BLaER1 treated with 17β-estradiol and CSF1 and Interleukin-3, amounts not matched to agents 10 nM and 100 nM (cell line): ENCODE measurements at regions not wholly inside any gene's neighbourhood (a gene's known extent, or its start where the extent isn't known, plus 50 kb on each side); places are given as distances from the start of the nearest gene placed in this dataset.
"Not testable (repeated sequence)": the region's sequence is repeated elsewhere in the genome, so short reads cannot be mapped to it uniquely, and the experiment has no call there.

Experiments used
- H3K27ac ChIP-seq, 11 experiments: shearing (Covaris generic); formaldehyde crosslinking; 2 replicates each; pipeline ENCODE4 v1.8.1; 2022
- H3K27me3 ChIP-seq, 11 experiments: shearing (Covaris generic); formaldehyde crosslinking; 2 replicates each; pipeline ENCODE4 v1.8.1; 2022
- H3K36me3 ChIP-seq, 11 experiments: shearing (Covaris generic); formaldehyde crosslinking; 2 replicates each; pipeline ENCODE4 v1.8.1; 2022
- H3K4me1 ChIP-seq, 10 experiments: shearing (Covaris generic); formaldehyde crosslinking; 2 replicates each; pipeline ENCODE4 v1.8.1; 2022
- H3K4me2 ChIP-seq, 11 experiments: shearing (Covaris generic); formaldehyde crosslinking; 2 replicates each; pipeline ENCODE4 v1.8.1; 2022
- H3K4me3 ChIP-seq, 10 experiments: shearing (Covaris generic); formaldehyde crosslinking; 2 replicates each; pipeline ENCODE4 v1.8.1; 2022
- H3K9ac ChIP-seq, 11 experiments: shearing (Covaris generic); formaldehyde crosslinking; 2 replicates each; pipeline ENCODE4 v1.8.1; 2022
- H3K9me3 ChIP-seq, 11 experiments: shearing (Covaris generic); formaldehyde crosslinking; replicated peaks in 1 of 11; 2 replicates each; pipeline ENCODE4 v1.8.1; 2022
- H4K20me1 ChIP-seq, 11 experiments: shearing (Covaris generic); formaldehyde crosslinking; 2 replicates each; pipeline ENCODE4 v1.8.1; 2022
- Cebpa-rat ChIP-seq, 11 experiments: shearing (Covaris generic); IDR thresholded peaks; 2 replicates each; pipeline ENCODE4 v1.8.1; 2022

DNA sequence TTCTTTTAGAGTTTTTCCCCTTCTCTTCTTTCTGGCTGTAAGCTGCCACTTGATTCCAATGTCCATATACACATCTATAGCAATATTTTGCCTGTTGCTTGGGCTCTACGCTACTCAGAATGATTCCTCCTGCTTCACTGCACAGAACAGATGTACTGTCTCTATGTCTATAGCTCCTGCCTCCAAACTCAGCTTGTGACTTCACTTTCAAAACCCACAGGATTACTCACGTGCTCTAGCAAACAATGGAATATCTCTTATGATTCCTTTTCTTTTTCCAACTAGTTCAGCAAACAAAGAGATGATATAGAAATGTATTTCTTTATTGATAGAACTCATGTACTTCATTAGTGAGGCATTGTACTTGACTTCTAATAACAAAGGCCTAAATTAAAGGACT, 80.5 kb upstream of the SOX13 start:
- no peaks in the 10 kb centered on the region for H3K27me3 ChIP-seq
- no peak for TF ChIP-seq Cebpa-rat (IDR thresholded peaks at IDR 0.05)
- H3K4me3 ChIP-seq, result no peak overlapping the region
- no peak overlapping the region for H3K9ac ChIP-seq
- no peaks in the 10 kb centered on the region for H3K36me3 ChIP-seq
- H4K20me1 ChIP-seq, result no peaks in the 10 kb centered on the region
- H3K4me2 ChIP-seq, result no peak overlapping the region
- H3K9me3 ChIP-seq, result no peaks in the 10 kb centered on the region
- no peaks in the 10 kb centered on the region for H3K4me1 ChIP-seq
- H3K27ac ChIP-seq, result no peak overlapping the region

DNA sequence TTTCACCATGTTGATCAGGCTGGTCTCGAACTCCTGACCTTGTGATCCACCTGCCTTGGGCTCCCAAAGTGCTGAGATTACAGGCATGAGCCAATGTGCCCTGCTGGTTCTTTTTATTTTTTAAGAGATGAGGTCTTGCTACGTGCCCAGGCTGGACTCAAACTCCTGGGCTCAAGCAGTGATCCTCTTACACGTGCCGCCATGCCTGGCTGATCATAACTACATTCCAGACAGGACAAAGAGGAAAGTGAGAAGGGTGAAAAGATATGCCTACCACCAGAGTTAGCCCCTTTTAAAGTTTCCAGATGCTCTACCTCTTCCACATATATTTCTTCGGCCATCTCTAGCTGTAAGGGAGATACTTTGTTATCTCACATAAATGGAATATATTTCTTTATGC, 79.7 kb upstream of the SOX13 start:
- Histone ChIP-seq H3K9ac (no peak overlapping the region), H3K27me3 (no peaks in the 10 kb centered on the region), H3K4me3 (no peak overlapping the region), H3K4me1 (no peaks in the 10 kb centered on the region), H3K4me2 (no peak overlapping the region), H3K36me3 (no peaks in the 10 kb centered on the region), H3K27ac (no peak overlapping the region), H4K20me1 (no peaks in the 10 kb centered on the region), H3K9me3 (no peaks in the 10 kb centered on the region)
- TF ChIP-seq Cebpa-rat (IDR thresholded peaks at IDR 0.05), result no peak

DNA sequence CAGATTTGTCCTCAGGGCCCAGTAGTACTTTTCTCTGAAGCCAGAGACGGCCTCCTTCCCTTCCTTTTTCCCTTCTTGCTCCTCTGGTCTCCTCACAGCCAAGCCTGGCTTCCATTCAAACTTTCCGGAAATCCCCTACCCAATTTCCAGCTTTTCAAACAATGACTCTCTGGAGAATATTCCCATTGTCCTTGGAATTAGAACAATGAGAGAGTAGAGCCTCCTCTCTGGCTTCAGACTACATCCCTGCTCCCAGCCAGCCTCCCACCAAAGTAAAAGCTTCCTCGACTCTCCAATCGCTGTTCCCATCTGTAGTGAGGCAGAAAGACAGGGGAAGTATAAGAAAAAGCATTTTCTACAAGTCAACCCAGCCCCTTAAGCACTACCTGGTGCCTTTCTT, 77.7 kb upstream of the SOX13 start:
- H3K9ac ChIP-seq, result no peak overlapping the region
- H3K27me3 ChIP-seq, result no peaks in the 10 kb centered on the region
- no peak for TF ChIP-seq Cebpa-rat (IDR thresholded peaks at IDR 0.05)

DNA sequence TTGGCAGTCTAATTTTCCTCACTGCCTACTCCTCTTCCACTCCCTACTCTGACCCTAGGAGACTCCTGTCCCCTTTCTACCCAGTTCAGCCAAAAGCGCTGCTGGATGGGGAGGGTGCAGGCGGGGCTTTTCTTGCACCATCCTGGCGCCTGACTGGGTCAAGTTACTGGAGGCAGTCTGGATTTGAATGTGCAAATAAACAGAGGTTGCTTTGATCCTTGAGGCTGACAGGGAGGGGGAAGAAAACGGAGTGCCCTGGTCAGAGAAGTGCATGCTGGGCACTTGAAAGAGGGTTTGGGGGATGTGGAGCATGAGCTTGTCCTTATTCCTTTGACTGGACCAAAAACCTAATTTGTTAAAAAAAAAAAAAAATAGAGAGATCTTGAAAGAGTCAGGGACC, 76.8 kb upstream of the SOX13 start:
- Histone ChIP-seq H3K36me3 (no peaks in the 10 kb centered on the region), H4K20me1 (no peaks in the 10 kb centered on the region), H3K27ac (no peak overlapping the region), H3K4me1 (no peaks in the 10 kb centered on the region), H3K27me3 (no peaks in the 10 kb centered on the region), H3K4me3 (no peak overlapping the region), H3K4me2 (no peak overlapping the region), H3K9ac (no peak overlapping the region), H3K9me3 (peaks cover under 1 to 12% (median 9%) of the 10 kb centered on the region in 11 experiments; a peak in 15 of 22 replicates)
- no peak for TF ChIP-seq Cebpa-rat (IDR thresholded peaks at IDR 0.05)

More for the DNA sequence above, 77.7 kb upstream of the SOX13 start:
- Histone ChIP-seq H3K36me3 (no peaks in the 10 kb centered on the region), H3K9me3 (peaks cover 0 to 5% (median 3%) of the 10 kb centered on the region in 11 experiments; a peak in 12 of 22 replicates), H3K4me2 (no peak overlapping the region), H3K4me1 (no peaks in the 10 kb centered on the region), H3K27ac (no peak overlapping the region), H4K20me1 (no peaks in the 10 kb centered on the region), H3K4me3 (no peak overlapping the region)

DNA sequence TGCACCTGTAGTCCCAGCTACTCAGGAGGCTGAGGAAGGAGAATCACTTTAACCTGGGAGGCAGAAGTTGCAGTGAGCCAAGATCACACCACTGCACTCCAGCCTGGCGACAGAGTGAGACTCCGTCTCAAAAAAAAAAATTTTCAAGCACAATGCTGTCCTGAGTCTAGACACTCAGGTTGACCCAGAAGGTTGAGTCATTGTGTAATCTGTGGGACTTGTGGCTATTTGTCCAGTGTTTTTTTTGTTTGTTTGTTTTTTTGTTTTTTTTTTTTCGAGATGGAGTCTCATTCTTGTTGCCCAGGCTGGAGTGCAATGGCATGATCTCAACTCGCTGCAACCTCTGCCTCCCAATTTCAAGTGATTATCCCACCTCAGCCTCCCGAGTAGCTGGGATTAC, 74.3 kb upstream of the SOX13 start:
- not testable (repeated sequence) for H4K20me1 ChIP-seq, H3K27me3 ChIP-seq, H3K4me3 ChIP-seq, H3K36me3 ChIP-seq, H3K9ac ChIP-seq, H3K27ac ChIP-seq, H3K4me1 ChIP-seq, H3K4me2 ChIP-seq
- H3K9me3 ChIP-seq, result peaks cover 4 to 15% (median 9%) of the 10 kb centered on the region in 11 experiments; a peak in 15 of 22 replicates

DNA sequence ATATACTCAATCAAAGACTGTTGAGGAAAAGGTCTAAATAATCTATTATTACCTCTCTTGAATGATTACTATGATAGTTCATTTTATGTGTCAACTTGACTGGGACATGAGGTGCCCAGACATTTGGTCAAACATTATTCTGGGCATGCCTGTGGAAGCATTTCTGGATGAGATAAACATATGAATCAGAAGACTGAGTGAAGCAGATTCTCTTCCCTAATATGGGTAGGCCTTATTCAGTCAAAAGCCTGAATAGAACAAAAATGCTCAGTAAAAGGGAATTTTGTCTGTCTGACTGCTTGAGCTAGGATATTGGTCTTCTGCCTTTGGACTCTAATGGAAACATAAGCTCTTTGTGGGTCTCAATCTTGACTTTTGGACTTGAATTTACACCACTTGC, 73.3 kb upstream of the SOX13 start:
- no peaks in the 10 kb centered on the region for H4K20me1 ChIP-seq
- H3K9ac ChIP-seq, result no peak overlapping the region
- H3K9me3 ChIP-seq, result peaks cover 4 to 15% (median 9%) of the 10 kb centered on the region in 11 experiments; a peak in 15 of 22 replicates
- TF ChIP-seq Cebpa-rat (IDR thresholded peaks at IDR 0.05), result no peak
- no peaks in the 10 kb centered on the region for H3K36me3 ChIP-seq
- no peaks in the 10 kb centered on the region for H3K27me3 ChIP-seq
- no peak overlapping the region for H3K27ac ChIP-seq
- no peak overlapping the region for H3K4me2 ChIP-seq
- no peak overlapping the region for H3K4me3 ChIP-seq
- H3K4me1 ChIP-seq, result no peaks in the 10 kb centered on the region

DNA sequence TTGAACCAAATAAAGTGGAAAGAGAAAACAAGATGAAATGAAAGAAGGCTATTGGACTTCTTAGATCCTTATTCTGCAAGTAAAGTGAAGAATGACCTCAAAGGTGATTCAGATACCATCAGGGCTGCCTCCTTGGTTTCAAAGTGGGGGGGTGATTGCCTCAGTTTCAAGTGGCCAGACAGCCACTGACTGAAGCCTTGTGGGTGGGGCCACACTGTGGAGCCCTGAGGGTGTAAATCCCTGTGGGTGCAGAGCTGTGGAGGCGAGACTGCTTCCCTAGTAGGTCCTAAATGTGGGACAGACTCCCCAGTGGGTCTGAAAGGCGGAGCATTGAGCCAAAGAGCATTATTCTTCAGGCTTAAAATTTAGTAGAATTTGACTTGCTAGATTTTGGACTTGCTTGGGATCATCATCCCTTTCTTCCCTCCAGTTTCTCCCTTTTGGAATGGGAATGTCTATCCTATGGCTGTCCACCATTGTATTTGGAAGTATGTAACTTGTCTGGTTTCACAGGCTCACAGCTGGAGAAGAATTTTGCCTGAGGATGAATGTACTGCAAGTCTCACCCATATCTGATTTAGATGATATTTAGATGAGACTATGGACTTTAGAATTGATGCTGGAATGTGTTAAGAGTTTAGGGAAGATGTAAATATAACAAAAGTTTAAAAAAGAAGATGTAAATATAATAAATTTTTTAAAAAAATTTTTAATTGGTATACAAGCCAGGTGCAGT, 71.6 kb upstream of the SOX13 start:
- Histone ChIP-seq H3K4me2 (no peak overlapping the region), H3K4me3 (no peak overlapping the region), H3K36me3 (no peaks in the 10 kb centered on the region), H3K4me1 (no peaks in the 10 kb centered on the region), H3K27ac (no peak overlapping the region), H3K27me3 (no peaks in the 10 kb centered on the region), H3K9ac (no peak overlapping the region), H3K9me3 (peaks cover 4 to 15% (median 9%) of the 10 kb centered on the region in 11 experiments; a peak in 15 of 22 replicates), H4K20me1 (no peaks in the 10 kb centered on the region)
- TF ChIP-seq Cebpa-rat (IDR thresholded peaks at IDR 0.05), result no peak

DNA sequence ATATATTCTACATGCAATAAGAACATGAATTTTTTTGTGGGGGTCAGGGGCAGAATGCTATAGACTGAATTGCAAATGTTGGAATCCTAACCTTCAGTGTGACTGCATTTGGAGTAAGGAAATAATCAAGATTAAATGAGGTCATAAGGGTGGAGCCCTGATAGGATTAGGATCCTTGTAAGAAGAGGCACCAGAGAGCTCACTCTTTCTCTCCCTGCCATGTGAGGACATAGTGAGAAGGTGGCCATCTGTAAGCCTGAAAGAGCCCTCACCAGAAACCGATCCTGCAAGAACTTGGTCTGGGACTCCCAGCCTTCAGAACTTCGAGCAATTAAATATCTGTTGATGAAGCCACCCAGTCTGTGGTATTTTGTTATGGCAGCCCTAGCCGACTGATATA, 70.3 kb upstream of the SOX13 start:
- no peak overlapping the region for H3K9ac ChIP-seq
- H3K4me3 ChIP-seq, result no peak overlapping the region
- no peak for TF ChIP-seq Cebpa-rat (IDR thresholded peaks at IDR 0.05)
- H4K20me1 ChIP-seq, result no peaks in the 10 kb centered on the region
- H3K27ac ChIP-seq, result no peak overlapping the region
- H3K27me3 ChIP-seq, result no peaks in the 10 kb centered on the region
- H3K4me2 ChIP-seq, result no peak overlapping the region
- no peaks in the 10 kb centered on the region for H3K36me3 ChIP-seq
- peaks cover 4 to 15% (median 9%) of the 10 kb centered on the region in 11 experiments; a peak in 15 of 22 replicates for H3K9me3 ChIP-seq
- no peaks in the 10 kb centered on the region for H3K4me1 ChIP-seq

DNA sequence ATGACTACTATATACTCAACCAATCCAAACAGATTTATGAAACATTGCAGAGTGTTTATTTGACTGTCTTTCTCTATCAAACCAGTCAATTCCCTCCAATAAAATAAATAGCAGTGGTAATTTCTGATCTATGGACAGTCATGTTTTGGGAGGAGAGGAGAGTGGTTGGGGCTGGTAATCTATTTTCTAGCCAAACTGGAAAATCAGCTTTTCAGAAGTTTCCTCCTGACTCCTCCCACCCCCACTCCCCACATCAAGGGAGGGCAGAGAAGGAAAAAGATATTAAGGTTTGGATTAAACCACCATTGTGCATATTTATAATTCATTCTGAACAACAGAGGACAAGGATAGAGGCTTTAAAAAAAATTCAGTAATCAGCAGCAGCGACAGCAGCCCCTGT, 69.4 kb upstream of the SOX13 start:
- Histone ChIP-seq H3K4me2 (no peak overlapping the region), H3K27ac (no peak overlapping the region), H3K27me3 (no peaks in the 10 kb centered on the region), H3K4me3 (no peak overlapping the region), H3K36me3 (no peaks in the 10 kb centered on the region), H4K20me1 (no peaks in the 10 kb centered on the region), H3K9ac (no peak overlapping the region), H3K4me1 (no peaks in the 10 kb centered on the region), H3K9me3 (peaks cover 4 to 15% (median 9%) of the 10 kb centered on the region in 11 experiments; a peak in 15 of 22 replicates)
- no peak for TF ChIP-seq Cebpa-rat (IDR thresholded peaks at IDR 0.05)

DNA sequence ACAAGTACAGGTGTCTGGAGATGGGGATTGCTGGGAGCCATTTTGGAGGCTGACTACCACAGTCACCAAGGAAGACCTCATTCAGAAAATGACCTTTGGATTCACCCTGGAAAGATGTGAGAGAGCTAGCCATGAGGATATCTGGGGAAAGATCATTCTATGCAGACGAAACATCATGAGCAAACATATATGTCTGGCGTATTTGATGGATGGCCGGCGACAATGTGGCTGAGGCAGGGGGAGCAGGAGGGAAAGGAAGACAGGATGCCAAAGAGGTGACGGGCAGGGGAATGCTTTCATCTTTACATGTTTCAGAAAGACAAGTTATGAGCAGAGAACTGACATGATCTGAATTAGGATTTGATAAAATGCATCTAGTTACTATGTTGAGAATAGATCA, 61.5 kb upstream of the SOX13 start:
- no peak overlapping the region for H3K4me3 ChIP-seq
- H3K9me3 ChIP-seq, result no peaks in the 10 kb centered on the region
- H3K36me3 ChIP-seq, result no peaks in the 10 kb centered on the region
- H3K9ac ChIP-seq, result no peak overlapping the region
- H3K4me1 ChIP-seq, result no peaks in the 10 kb centered on the region
- H3K4me2 ChIP-seq, result no peak overlapping the region
- H4K20me1 ChIP-seq, result no peaks in the 10 kb centered on the region
- TF ChIP-seq Cebpa-rat (IDR thresholded peaks at IDR 0.05), result no peak
- H3K27ac ChIP-seq, result no peak overlapping the region
- no peaks in the 10 kb centered on the region for H3K27me3 ChIP-seq
